CD14-positive monocyte (primary cell): ENCODE measurements at regions not wholly inside any gene's neighbourhood (a gene's known extent, or its start where the extent isn't known, plus 50 kb on each side); places are given as distances from the start of the nearest gene placed in this dataset.
"Not testable (repeated sequence)": the region's sequence is repeated elsewhere in the genome, so short reads cannot be mapped to it uniquely, and the experiment has no call there.

Experiments used
- DNase-seq, 3 donors: peaks; one replicate each; pipeline ENCODE4 v3.0.0-alpha.2; 2011 to 2022
- H2AFZ ChIP-seq: 2 replicates; pipeline ENCODE4 v1.6.0; 2012; ENCODE audit warnings: mild to moderate bottlenecking, low read depth, low read length, inconsistent platforms; ENCODE audit not compliant: insufficient read depth, poor library complexity, severe bottlenecking
- H3K27ac ChIP-seq, 2 donors: 1 replicate in 1 of 2; 2 replicates in 1 of 2; pipeline ENCODE4 v1.5.1; 2012 to 2013; ENCODE audit warnings: low read length in 2 of 2, control low read depth in 1 of 2, inconsistent platforms in 1 of 2, low read depth in 1 of 2, mild to moderate bottlenecking in 1 of 2
- H3K27me3 ChIP-seq, 2 donors: one replicate each; pipeline versions ENCODE4 v1.6.0 to v1.6.1; 2011 to 2013; ENCODE audit warnings: low read length in 2 of 2; ENCODE audit not compliant: control insufficient read depth in 2 of 2, insufficient read depth in 2 of 2
- H3K36me3 ChIP-seq, 2 donors: replicated peaks in 1 of 2; 1 replicate in 1 of 2; 2 replicates in 1 of 2; pipeline versions ENCODE4 v1.5.1 to v1.6.1; 2012 to 2013; ENCODE audit warnings: low read length in 2 of 2, control low read depth in 1 of 2, inconsistent platforms in 1 of 2, mild to moderate bottlenecking in 1 of 2; ENCODE audit not compliant: insufficient read depth in 2 of 2, control insufficient read depth in 1 of 2
- H3K4me1 ChIP-seq, 2 donors: 1 replicate in 1 of 2; 2 replicates in 1 of 2; pipeline versions ENCODE4 v1.5.1 to v1.6.1; 2012 to 2013; ENCODE audit warnings: low read length in 2 of 2, control low read depth in 1 of 2, inconsistent platforms in 1 of 2, mild to moderate bottlenecking in 1 of 2, moderate library complexity in 1 of 2; ENCODE audit not compliant: insufficient read depth in 2 of 2, control insufficient read depth in 1 of 2
- H3K4me2 ChIP-seq: replicated peaks from 2 replicates; pipeline ENCODE3; 2012; ENCODE audit warnings: low read length, moderate library complexity, mild to moderate bottlenecking; ENCODE audit not compliant: poor library complexity, severe bottlenecking; ENCODE audit errors: extremely low read depth
- H3K4me3 ChIP-seq, 3 experiments: fragments of 200-600 bp in 1 of 3; sonication (generic) in 1 of 3; replicated peaks in 1 of 3; 1 replicate in 2 of 3; 2 replicates in 1 of 3; pipeline ENCODE4 v1.5.1; 2011 to 2013; ENCODE audit warnings: low read length in 3 of 3, mild to moderate bottlenecking in 3 of 3, control low read depth in 2 of 3, low read depth in 2 of 3, inconsistent platforms in 1 of 3, moderate library complexity in 1 of 3
- H3K79me2 ChIP-seq: 2 replicates; pipeline ENCODE4 v1.6.0; 2012; ENCODE audit warnings: mild to moderate bottlenecking, control low read depth, inconsistent platforms, low read length, moderate library complexity; ENCODE audit not compliant: insufficient read depth
- H3K9ac ChIP-seq: 2 replicates; pipeline ENCODE4 v1.6.0; 2017; ENCODE audit warnings: low read length, mild to moderate bottlenecking; ENCODE audit not compliant: insufficient read depth, poor library complexity, severe bottlenecking
- H3K9me3 ChIP-seq, 2 donors: replicated peaks in 1 of 2; 1 replicate in 1 of 2; 2 replicates in 1 of 2; pipeline versions ENCODE4 v1.5.1 to v1.6.1; 2012 to 2013; ENCODE audit warnings: low read length in 2 of 2, control low read depth in 1 of 2; ENCODE audit not compliant: control insufficient read depth in 1 of 2, insufficient read depth in 1 of 2
- H4K20me1 ChIP-seq: 2 replicates; pipeline ENCODE4 v1.6.0; 2012; ENCODE audit warnings: mild to moderate bottlenecking, low read length, control low read depth, moderate library complexity; ENCODE audit not compliant: insufficient read depth
- H3K27ac Mint-ChIP-seq, 7 donors: one replicate each; pipeline ENCODE4 v1.8.0; 2020; ENCODE audit warnings: mild to moderate bottlenecking in 7 of 7, mixed read lengths in 7 of 7, moderate library complexity in 6 of 7, inconsistent platforms in 2 of 7
- H3K27me3 Mint-ChIP-seq, 3 donors: one replicate each; pipeline ENCODE4 v1.8.0; 2021 to 2022; ENCODE audit warnings: low read depth in 3 of 3, mild to moderate bottlenecking in 3 of 3, mixed read lengths in 3 of 3, moderate library complexity in 3 of 3, inconsistent platforms in 1 of 3
- H3K36me3 Mint-ChIP-seq, 2 donors: one replicate each; pipeline ENCODE4 v1.8.0; 2020; ENCODE audit warnings: mixed read lengths in 2 of 2, inconsistent platforms in 1 of 2, mild to moderate bottlenecking in 1 of 2
- H3K4me1 Mint-ChIP-seq: one replicate; pipeline ENCODE4 v1.8.0; 2020; ENCODE audit warnings: mild to moderate bottlenecking, mixed read lengths
- H3K4me3 Mint-ChIP-seq, 2 donors: one replicate each; pipeline ENCODE4 v1.8.0; 2020; ENCODE audit warnings: mild to moderate bottlenecking in 2 of 2, mixed read lengths in 2 of 2, moderate library complexity in 1 of 2
- H3K9me3 Mint-ChIP-seq, 7 donors: one replicate each; pipeline ENCODE4 v1.8.0; 2020 to 2022; ENCODE audit warnings: mixed read lengths in 7 of 7, mild to moderate bottlenecking in 6 of 7, moderate library complexity in 6 of 7, inconsistent platforms in 2 of 7
- CTCF ChIP-seq: fragments of 200-600 bp; IDR thresholded peaks from one replicate; pipeline ENCODE4 v1.8.0; 2022; ENCODE audit warnings: antibody characterized with exemption, mild to moderate bottlenecking
- WGBS: methylation state at CpG from one replicate; pipeline ENCODE4 v1.1.5; 2013; ENCODE audit warnings: missing lambda C conversion rate; ENCODE audit not compliant: insufficient coverage; 5-methylcytosine and 5-hydroxymethylcytosine counted together
- intact Hi-C, 2 donors: fragments of 100-400 bp; cut with micrococcal nuclease; formaldehyde crosslinking; loops; one replicate each; pipeline versions ENCODE4 v1.15.0 to v1.15.1; 2023

- Histone ChIP-seq H3K4me3 (no peak overlapping the region), H3K4me1 (no peaks in the 10 kb centered on the region), H3K27me3 (no peaks in the 10 kb centered on the region), H3K27ac (no peak overlapping the region), H3K4me2 (no peak overlapping the region), H3K79me2 (no peaks in the 10 kb centered on the region), H3K9me3 (peaks cover 21 to 26% of the 10 kb centered on the region in 2 donors), H3K36me3 (no peaks in the 10 kb centered on the region), H2AFZ (no peak overlapping the region), H4K20me1 (no peaks in the 10 kb centered on the region), H3K9ac (no peak overlapping the region)
- no peaks in the 10 kb centered on the region for H3K4me1 Mint-ChIP-seq
- TF ChIP-seq CTCF, result no peak
- H3K4me3 Mint-ChIP-seq, result no peak overlapping the region
- H3K27ac Mint-ChIP-seq, result no peak overlapping the region
- no CpG with 5 or more reads among the region's 3 CpGs for WGBS
- peaks cover 0 to 5% (median 2%) of the 10 kb centered on the region in 3 donors for H3K27me3 Mint-ChIP-seq
- H3K9me3 Mint-ChIP-seq, result peaks cover 6 to 32% (median 25%) of the 10 kb centered on the region in 7 donors
- intact Hi-C loops, result no loop called here
- no peaks in the 10 kb centered on the region for H3K36me3 Mint-ChIP-seq
- DNase-seq, result no peak
Measured at GRCh38 chr16:31807086-31807485, 66.5 kb upstream of the ZNF267 start.

- Mint-ChIP-seq H3K36me3 (no peaks in the 10 kb centered on the region), H3K27me3 (peaks cover 0 to 3% (median 3%) of the 10 kb centered on the region in 3 donors), H3K4me3 (no peak overlapping the region), H3K9me3 (peaks cover 15 to 42% (median 23%) of the 10 kb centered on the region in 7 donors), H3K4me1 (no peaks in the 10 kb centered on the region), H3K27ac (no peak overlapping the region)
- H3K9me3 ChIP-seq, result peaks cover 10 to 13% of the 10 kb centered on the region in 2 donors
- H4K20me1 ChIP-seq, result no peaks in the 10 kb centered on the region
- intact Hi-C loops, result no loop called here
- no CpG with 5 or more reads among the region's 5 CpGs for WGBS
- H3K27me3 ChIP-seq, result no peaks in the 10 kb centered on the region
- H2AFZ ChIP-seq, result no peak overlapping the region
- H3K36me3 ChIP-seq, result no peaks in the 10 kb centered on the region
- H3K27ac ChIP-seq, result no peak overlapping the region
- H3K4me3 ChIP-seq, result no peak overlapping the region
- H3K4me2 ChIP-seq, result no peak overlapping the region
- no peaks in the 10 kb centered on the region for H3K79me2 ChIP-seq
- no peak for TF ChIP-seq CTCF
- H3K9ac ChIP-seq, result no peak overlapping the region
- DNase-seq, result no peak
- no peaks in the 10 kb centered on the region for H3K4me1 ChIP-seq
Measured at GRCh38 chr16:31810863-31811262, 62.7 kb upstream of the ZNF267 start.

GRCh38 chr16:31816141-31816540, 57.5 kb upstream of the ZNF267 start:
- H3K27ac ChIP-seq, H2AFZ ChIP-seq, H4K20me1 ChIP-seq, H3K79me2 ChIP-seq, H3K4me3 ChIP-seq, H3K36me3 ChIP-seq, H3K9ac ChIP-seq, H3K4me3 Mint-ChIP-seq, H3K36me3 Mint-ChIP-seq, H3K27ac Mint-ChIP-seq, DNase-seq, H3K4me1 Mint-ChIP-seq, H3K4me1 ChIP-seq, intact Hi-C loops, H3K4me2 ChIP-seq, H3K27me3 ChIP-seq: not testable (repeated sequence)
- Mint-ChIP-seq H3K27me3 (peaks cover 0 to 13% (median 2%) of the 10 kb centered on the region in 3 donors), H3K9me3 (peaks cover 16 to 51% (median 36%) of the 10 kb centered on the region in 7 donors)
- H3K9me3 ChIP-seq, result peaks cover 25 to 27% of the 10 kb centered on the region in 2 donors
- WGBS, result no CpG with 5 or more reads among the region's 6 CpGs
